Ovary (tissue), 3 donors: ENCODE measurements at regions not wholly inside any gene's neighbourhood (a gene's known extent, or its start where the extent isn't known, plus 50 kb on each side); places are given as distances from the start of the nearest gene placed in this dataset.

Source experiments
- EP300 ChIP-seq: sonication (generic); formaldehyde crosslinking; IDR thresholded peaks from one replicate; pipeline ENCODE4 v1.6.1; 2017; ENCODE audit warnings: antibody characterized with exemption
- POLR2A ChIP-seq: fragments of 450-650 bp; IDR thresholded peaks from one replicate; pipeline ENCODE4 v1.6.1; 2017; ENCODE audit warnings: antibody characterized with exemption, mild to moderate bottlenecking, moderate library complexity
- TF ChIP-seq, protein P1 (sequence below), 3 donors: fragments of 450-650 bp in 2 of 3; fragments of 200-600 bp in 1 of 3; IDR thresholded peaks; one replicate each; pipeline versions ENCODE4 v1.5.1 to v1.8.0; 2016 to 2022; ENCODE audit warnings: antibody characterized with exemption in 3 of 3, mild to moderate bottlenecking in 1 of 3
- donor health status: DM: no; HTN: no; CAD: no.

DNA sequence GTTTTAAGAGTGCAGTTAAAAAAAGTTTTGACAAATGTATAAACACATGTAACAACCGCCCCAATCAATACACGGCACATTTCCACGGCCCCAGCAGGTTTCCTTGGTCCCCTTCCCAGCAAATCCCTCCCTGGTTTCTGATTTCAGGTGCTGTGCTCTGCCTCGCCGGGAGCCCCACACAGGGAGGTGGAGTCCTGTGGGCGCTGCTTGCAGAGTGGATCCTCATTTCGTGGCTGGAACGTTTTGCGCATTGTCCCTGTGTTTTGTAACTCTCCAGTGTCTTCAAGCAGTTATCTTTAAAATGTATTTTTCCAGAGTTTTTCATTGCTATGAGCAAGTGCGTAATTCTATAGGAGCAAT is 124.8 kb downstream of the GALR1 start:
- TF ChIP-seq, protein P1, sequence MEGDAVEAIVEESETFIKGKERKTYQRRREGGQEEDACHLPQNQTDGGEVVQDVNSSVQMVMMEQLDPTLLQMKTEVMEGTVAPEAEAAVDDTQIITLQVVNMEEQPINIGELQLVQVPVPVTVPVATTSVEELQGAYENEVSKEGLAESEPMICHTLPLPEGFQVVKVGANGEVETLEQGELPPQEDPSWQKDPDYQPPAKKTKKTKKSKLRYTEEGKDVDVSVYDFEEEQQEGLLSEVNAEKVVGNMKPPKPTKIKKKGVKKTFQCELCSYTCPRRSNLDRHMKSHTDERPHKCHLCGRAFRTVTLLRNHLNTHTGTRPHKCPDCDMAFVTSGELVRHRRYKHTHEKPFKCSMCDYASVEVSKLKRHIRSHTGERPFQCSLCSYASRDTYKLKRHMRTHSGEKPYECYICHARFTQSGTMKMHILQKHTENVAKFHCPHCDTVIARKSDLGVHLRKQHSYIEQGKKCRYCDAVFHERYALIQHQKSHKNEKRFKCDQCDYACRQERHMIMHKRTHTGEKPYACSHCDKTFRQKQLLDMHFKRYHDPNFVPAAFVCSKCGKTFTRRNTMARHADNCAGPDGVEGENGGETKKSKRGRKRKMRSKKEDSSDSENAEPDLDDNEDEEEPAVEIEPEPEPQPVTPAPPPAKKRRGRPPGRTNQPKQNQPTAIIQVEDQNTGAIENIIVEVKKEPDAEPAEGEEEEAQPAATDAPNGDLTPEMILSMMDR (IDR thresholded peaks at IDR 0.05), result no peak
- TF ChIP-seq POLR2A, result no peak
- no peak for TF ChIP-seq EP300
